MM.1S (cell line): ENCODE measurements at regions not wholly inside any gene's neighbourhood (a gene's known extent, or its start where the extent isn't known, plus 50 kb on each side); places are given as distances from the start of the nearest gene placed in this dataset.

Experiments
- DNase-seq: peaks from one replicate; pipeline ENCODE4 v3.0.0-alpha.2; 2015
- H2AFZ ChIP-seq: fragments of 300-600 bp; sonication (generic); 2 replicates; pipeline ENCODE4 v1.6.0; 2016; ENCODE audit warnings: antibody characterized with exemption, low read length
- H3F3A ChIP-seq: fragments of 300-600 bp; sonication (generic); 2 replicates; pipeline ENCODE4 v1.6.1; 2016; ENCODE audit warnings: mild to moderate bottlenecking, antibody characterized with exemption, low read length, moderate library complexity, mixed read lengths; ENCODE audit not compliant: insufficient read depth
- H3K27ac ChIP-seq: fragments of 300-600 bp; sonication (generic); 2 replicates; pipeline ENCODE4 v1.5.1; 2016; ENCODE audit warnings: mild to moderate bottlenecking, low read length
- H3K27me3 ChIP-seq: fragments of 300-600 bp; sonication (generic); replicated peaks from 2 replicates; pipeline ENCODE4 v1.6.0; 2016; ENCODE audit warnings: low read length; ENCODE audit not compliant: insufficient read depth
- H3K36me3 ChIP-seq: fragments of 300-600 bp; sonication (generic); replicated peaks from 2 replicates; pipeline ENCODE4 v1.6.1; 2016; ENCODE audit warnings: mild to moderate bottlenecking, low read length, mixed read lengths; ENCODE audit not compliant: insufficient read depth
- H3K4me1 ChIP-seq: fragments of 300-600 bp; sonication (generic); 2 replicates; pipeline ENCODE4 v1.6.1; 2016; ENCODE audit warnings: low read length, mixed read lengths
- H3K4me2 ChIP-seq: fragments of 300-600 bp; sonication (generic); 2 replicates; pipeline ENCODE4 v1.6.0; 2016; ENCODE audit warnings: low read depth, low read length
- H3K4me3 ChIP-seq: fragments of 300-600 bp; sonication (generic); 2 replicates; pipeline ENCODE4 v1.5.1; 2016; ENCODE audit warnings: low read length, mixed read lengths
- H3K79me2 ChIP-seq: fragments of 300-600 bp; sonication (generic); 2 replicates; pipeline ENCODE4 v1.6.1; 2016; ENCODE audit warnings: mixed run types, low read length, mixed read lengths
- H3K9ac ChIP-seq: fragments of 300-600 bp; sonication (generic); 2 replicates; pipeline ENCODE4 v1.6.1; 2016; ENCODE audit warnings: low read length, mixed read lengths
- H3K9me2 ChIP-seq: fragments of 300-600 bp; sonication (generic); replicated peaks from 2 replicates; pipeline ENCODE4 v1.6.1; 2016; ENCODE audit warnings: mild to moderate bottlenecking, low read length, mixed read lengths; ENCODE audit not compliant: insufficient read depth
- H3K9me3 ChIP-seq: fragments of 300-600 bp; sonication (generic); replicated peaks from 2 replicates; pipeline ENCODE4 v1.6.1; 2016; ENCODE audit warnings: mild to moderate bottlenecking, low read length, mixed read lengths; ENCODE audit not compliant: insufficient read depth
- H4K20me1 ChIP-seq: fragments of 300-600 bp; sonication (generic); 2 replicates; pipeline ENCODE4 v1.6.1; 2016; ENCODE audit warnings: mild to moderate bottlenecking, low read length, moderate library complexity, mixed read lengths; ENCODE audit not compliant: insufficient read depth
- EZH2 ChIP-seq: fragments of 300-600 bp; sonication (generic); optimal IDR thresholded peaks from 2 replicates; pipeline ENCODE3; 2017; ENCODE audit warnings: low read depth, mild to moderate bottlenecking, antibody characterized with exemption, low read length, mixed read lengths
- EZH2phosphoT487 ChIP-seq: fragments of 300-600 bp; sonication (generic); IDR thresholded peaks from 2 replicates; pipeline ENCODE4 v1.6.1; 2018; ENCODE audit warnings: antibody characterized with exemption, low read length
- TF ChIP-seq, protein P1 (sequence below): fragments of 300-600 bp; sonication (generic); IDR thresholded peaks from 2 replicates; pipeline ENCODE4 v1.5.1; 2016; ENCODE audit warnings: antibody characterized with exemption, low read length, mixed read lengths

DNA sequence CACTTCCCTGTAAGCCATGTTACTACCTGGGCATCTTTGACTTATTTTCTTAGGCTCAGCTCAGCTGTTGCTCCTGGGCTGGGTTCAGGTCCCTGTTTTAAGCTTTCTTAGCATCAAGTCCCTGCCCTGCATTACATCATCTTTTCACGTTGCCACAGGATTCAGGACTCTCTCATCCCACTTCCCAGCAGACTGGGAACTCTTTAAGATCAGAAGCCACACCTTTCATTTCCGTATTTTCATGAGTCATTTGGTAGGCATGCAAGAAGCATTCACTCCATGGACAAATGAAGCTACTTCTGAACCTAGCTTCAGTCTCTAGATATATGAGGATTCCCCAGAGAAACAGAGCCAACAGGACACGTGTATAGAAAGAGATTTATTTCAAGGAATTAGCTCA, 726.8 kb downstream of the VRK1 start:
- H3K9me3 ChIP-seq: no peaks in the 10 kb centered on the region
- H2AFZ ChIP-seq: no peak overlapping the region
- H3K27me3 ChIP-seq: no peaks in the 10 kb centered on the region
- no peak overlapping the region for H3K9ac ChIP-seq
- H3F3A ChIP-seq: no peaks in the 10 kb centered on the region
- no peak for DNase-seq
- H4K20me1 ChIP-seq: no peaks in the 10 kb centered on the region
- H3K4me2 ChIP-seq: no peak overlapping the region
- H3K36me3 ChIP-seq: no peaks in the 10 kb centered on the region
- H3K79me2 ChIP-seq: no peaks in the 10 kb centered on the region
- H3K9me2 ChIP-seq: no peaks in the 10 kb centered on the region
- H3K27ac ChIP-seq: no peak overlapping the region
- no peaks in the 10 kb centered on the region for H3K4me1 ChIP-seq
- no peak for TF ChIP-seq EZH2phosphoT487
- no peak for TF ChIP-seq EZH2
- TF ChIP-seq, protein P1, sequence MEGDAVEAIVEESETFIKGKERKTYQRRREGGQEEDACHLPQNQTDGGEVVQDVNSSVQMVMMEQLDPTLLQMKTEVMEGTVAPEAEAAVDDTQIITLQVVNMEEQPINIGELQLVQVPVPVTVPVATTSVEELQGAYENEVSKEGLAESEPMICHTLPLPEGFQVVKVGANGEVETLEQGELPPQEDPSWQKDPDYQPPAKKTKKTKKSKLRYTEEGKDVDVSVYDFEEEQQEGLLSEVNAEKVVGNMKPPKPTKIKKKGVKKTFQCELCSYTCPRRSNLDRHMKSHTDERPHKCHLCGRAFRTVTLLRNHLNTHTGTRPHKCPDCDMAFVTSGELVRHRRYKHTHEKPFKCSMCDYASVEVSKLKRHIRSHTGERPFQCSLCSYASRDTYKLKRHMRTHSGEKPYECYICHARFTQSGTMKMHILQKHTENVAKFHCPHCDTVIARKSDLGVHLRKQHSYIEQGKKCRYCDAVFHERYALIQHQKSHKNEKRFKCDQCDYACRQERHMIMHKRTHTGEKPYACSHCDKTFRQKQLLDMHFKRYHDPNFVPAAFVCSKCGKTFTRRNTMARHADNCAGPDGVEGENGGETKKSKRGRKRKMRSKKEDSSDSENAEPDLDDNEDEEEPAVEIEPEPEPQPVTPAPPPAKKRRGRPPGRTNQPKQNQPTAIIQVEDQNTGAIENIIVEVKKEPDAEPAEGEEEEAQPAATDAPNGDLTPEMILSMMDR: no peak
- no peak overlapping the region for H3K4me3 ChIP-seq

DNA sequence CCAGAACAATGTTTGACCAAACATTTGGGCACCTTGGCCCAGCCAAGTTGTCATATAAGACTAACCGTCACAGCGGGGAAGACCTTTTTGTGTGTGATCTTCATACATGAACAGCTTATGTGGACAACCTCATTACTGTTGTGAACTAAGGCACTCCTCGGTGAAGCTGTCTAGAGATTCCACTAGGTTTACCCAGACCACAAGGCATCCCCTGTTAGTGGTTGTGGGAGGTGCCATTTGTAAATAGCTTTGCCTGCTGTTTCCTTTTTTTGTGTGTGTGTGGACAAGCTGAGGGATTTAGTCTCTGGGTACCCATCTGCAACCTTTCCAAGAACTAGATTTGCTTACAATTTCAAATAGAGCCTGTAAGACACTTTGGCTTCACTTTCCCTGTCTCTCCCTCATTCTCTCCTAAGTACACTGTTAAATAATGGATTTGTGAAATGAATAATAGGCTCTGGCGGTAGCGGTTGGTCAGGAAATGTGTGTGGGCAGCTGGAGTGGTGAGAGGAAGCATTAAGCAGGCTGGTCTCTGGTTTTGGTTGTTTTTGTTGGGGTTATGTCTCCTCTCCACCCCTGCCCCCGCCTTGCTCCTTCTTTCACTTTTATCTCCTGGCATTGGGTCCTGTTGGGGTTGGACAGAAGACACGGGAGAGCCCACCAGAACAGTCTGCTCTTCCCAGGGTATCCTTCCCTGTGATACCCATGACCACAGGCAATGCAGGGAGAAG, 727.6 kb downstream of the VRK1 start:
- Histone ChIP-seq H3K9ac (no peak overlapping the region), H3K79me2 (no peaks in the 10 kb centered on the region), H3K9me3 (no peaks in the 10 kb centered on the region), H3K36me3 (no peaks in the 10 kb centered on the region), H3K27me3 (no peaks in the 10 kb centered on the region), H2AFZ (no peak overlapping the region), H3K9me2 (no peaks in the 10 kb centered on the region), H3K27ac (no peak overlapping the region), H3F3A (no peaks in the 10 kb centered on the region), H4K20me1 (no peaks in the 10 kb centered on the region), H3K4me1 (no peaks in the 10 kb centered on the region), H3K4me2 (peak overlapping the region; percentile 18; the same call in 1 of the 2 replicates), H3K4me3 (no peak overlapping the region)
- DNase-seq: no peak
- TF ChIP-seq EZH2phosphoT487: no peak
- TF ChIP-seq EZH2: no peak
- TF ChIP-seq, protein P1: no peak

DNA sequence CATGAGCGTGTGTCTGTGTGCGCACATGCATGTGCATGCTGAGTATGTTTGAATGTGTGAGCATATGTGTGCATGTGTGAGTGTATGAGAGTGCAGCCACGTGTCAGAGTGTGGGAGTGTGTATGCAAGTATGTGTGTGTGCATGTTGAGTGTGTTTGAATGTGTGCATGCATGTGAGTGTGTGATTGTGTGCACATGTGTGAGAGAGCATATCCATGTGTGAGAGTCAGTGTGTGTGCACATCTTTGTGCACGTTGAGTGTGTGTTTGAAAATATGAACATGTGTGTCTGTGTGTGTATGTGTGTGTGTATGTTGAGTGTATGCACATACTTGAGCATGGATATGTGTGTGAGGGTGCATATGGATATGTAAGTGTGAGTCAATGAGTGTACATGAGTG, 730.8 kb downstream of the VRK1 start:
- no peak overlapping the region for H3K4me2 ChIP-seq
- H3K9me3 ChIP-seq: no peaks in the 10 kb centered on the region
- no peaks in the 10 kb centered on the region for H3K4me1 ChIP-seq
- no peak overlapping the region for H3K9ac ChIP-seq
- no peaks in the 10 kb centered on the region for H4K20me1 ChIP-seq
- H3K79me2 ChIP-seq: no peaks in the 10 kb centered on the region
- no peak overlapping the region for H3K4me3 ChIP-seq
- no peaks in the 10 kb centered on the region for H3K9me2 ChIP-seq
- no peak overlapping the region for H2AFZ ChIP-seq
- no peak overlapping the region for H3K27ac ChIP-seq
- no peaks in the 10 kb centered on the region for H3K36me3 ChIP-seq
- TF ChIP-seq, protein P1: no peak
- TF ChIP-seq EZH2phosphoT487 (no peak), EZH2 (no peak)
- H3F3A ChIP-seq: no peaks in the 10 kb centered on the region
- H3K27me3 ChIP-seq: no peaks in the 10 kb centered on the region
- DNase-seq: no peak
